ENCODE measurements at regions not wholly inside any gene's neighbourhood (a gene's known extent, or its start where the extent isn't known, plus 50 kb on each side); places are given as distances from the start of the nearest gene placed in this dataset.
"Not testable (repeated sequence)": the region's sequence is repeated elsewhere in the genome, so short reads cannot be mapped to it uniquely, and the experiment has no call there.

- H3K9me3 ChIP-seq (ENCODE audit: severe bottlenecking), result no peaks in the 10 kb centered on the region
- no peak overlapping the region for H3K4me3 ChIP-seq (ENCODE audit: severe bottlenecking)
- ATAC-seq (ENCODE audit: low read depth) (no peak), DNase-seq (ENCODE audit: low spot score) (no peak)
- H3K4me1 ChIP-seq (ENCODE audit: insufficient read depth, poor library complexity, severe bottlenecking), result peaks cover 9% of the 10 kb centered on the region
- no peak overlapping the region for H3K27ac ChIP-seq (ENCODE audit: poor library complexity, severe bottlenecking)
- no peaks in the 10 kb centered on the region for H3K36me3 ChIP-seq (ENCODE audit: low read depth)
- TF ChIP-seq CTCF (IDR thresholded peaks at IDR 0.05; ENCODE audit: poor library complexity, severe bottlenecking), result no peak
- no peaks in the 10 kb centered on the region for H3K27me3 ChIP-seq (ENCODE audit: insufficient read depth, poor library complexity, severe bottlenecking)
These were observed 151.7 kb upstream of the NEGR1 start for GRCh38 chr1:72434070-72434469.

- no peak overlapping the region for H3K4me3 ChIP-seq (ENCODE audit: severe bottlenecking)
- H3K27ac ChIP-seq (ENCODE audit: poor library complexity, severe bottlenecking), result no peak overlapping the region
- DNase-seq (ENCODE audit: low spot score) (no peak), ATAC-seq (ENCODE audit: low read depth) (no peak)
- no peaks in the 10 kb centered on the region for H3K9me3 ChIP-seq (ENCODE audit: severe bottlenecking)
- H3K27me3 ChIP-seq (ENCODE audit: insufficient read depth, poor library complexity, severe bottlenecking), result no peaks in the 10 kb centered on the region
- H3K4me1 ChIP-seq (ENCODE audit: insufficient read depth, poor library complexity, severe bottlenecking), result peaks cover 9% of the 10 kb centered on the region
- no peak for TF ChIP-seq CTCF (IDR thresholded peaks at IDR 0.05; ENCODE audit: poor library complexity, severe bottlenecking)
- H3K36me3 ChIP-seq (ENCODE audit: low read depth), result no peaks in the 10 kb centered on the region
These were observed 151.3 kb upstream of the NEGR1 start for GRCh38 chr1:72433591-72433990.

GRCh38 chr1:72432645-72433267 lies 150.4 kb upstream of the NEGR1 start:
- Histone ChIP-seq H3K27ac (ENCODE audit: poor library complexity, severe bottlenecking) (peak overlapping the region; percentile 39), H3K4me1 (ENCODE audit: insufficient read depth, poor library complexity, severe bottlenecking) (peaks cover 5% of the 10 kb centered on the region), H3K27me3 (ENCODE audit: insufficient read depth, poor library complexity, severe bottlenecking) (no peaks in the 10 kb centered on the region), H3K9me3 (ENCODE audit: severe bottlenecking) (no peaks in the 10 kb centered on the region), H3K4me3 (ENCODE audit: severe bottlenecking) (no peak overlapping the region), H3K36me3 (ENCODE audit: low read depth) (no peaks in the 10 kb centered on the region)
- ATAC-seq (ENCODE audit: low read depth) (no peak), DNase-seq (ENCODE audit: low spot score) (no peak)
- TF ChIP-seq CTCF (IDR thresholded peaks at IDR 0.05; ENCODE audit: poor library complexity, severe bottlenecking), result no peak

- ATAC-seq (ENCODE audit: low read depth) (peak; percentile 74), DNase-seq (ENCODE audit: low spot score) (no peak)
- Histone ChIP-seq H3K9me3 (ENCODE audit: severe bottlenecking) (no peaks in the 10 kb centered on the region), H3K36me3 (ENCODE audit: low read depth) (no peaks in the 10 kb centered on the region), H3K27ac (ENCODE audit: poor library complexity, severe bottlenecking) (peak overlapping the region; percentile 39), H3K27me3 (ENCODE audit: insufficient read depth, poor library complexity, severe bottlenecking) (no peaks in the 10 kb centered on the region), H3K4me1 (ENCODE audit: insufficient read depth, poor library complexity, severe bottlenecking) (peaks cover 5% of the 10 kb centered on the region), H3K4me3 (ENCODE audit: severe bottlenecking) (no peak overlapping the region)
- no peak for TF ChIP-seq CTCF (IDR thresholded peaks at IDR 0.05; ENCODE audit: poor library complexity, severe bottlenecking)
These were observed 149.5 kb upstream of the NEGR1 start for GRCh38 chr1:72431810-72432209.

GRCh38 chr1:72428276-72428675 lies 145.9 kb upstream of the NEGR1 start:
- not testable (repeated sequence) for H3K27me3 ChIP-seq (ENCODE audit: insufficient read depth, poor library complexity, severe bottlenecking); H3K4me3 ChIP-seq (ENCODE audit: severe bottlenecking); H3K9me3 ChIP-seq (ENCODE audit: severe bottlenecking); H3K27ac ChIP-seq (ENCODE audit: poor library complexity, severe bottlenecking); H3K36me3 ChIP-seq (ENCODE audit: low read depth); ATAC-seq (ENCODE audit: low read depth); DNase-seq (ENCODE audit: low spot score); H3K4me1 ChIP-seq (ENCODE audit: insufficient read depth, poor library complexity, severe bottlenecking)

Data from RWPE2 (cell line).